HG03045 (cell line): ENCODE measurements at regions not wholly inside any gene's neighbourhood (a gene's known extent, or its start where the extent isn't known, plus 50 kb on each side); places are given as distances from the start of the nearest gene placed in this dataset.

Source experiments
- ATAC-seq: cut with Tn5 transposase; IDR thresholded peaks from one replicate; pipeline ENCODE4 v1.9.1; 2021; ENCODE audit warnings: mild to moderate bottlenecking, moderate library complexity; ENCODE audit not compliant: unreplicated experiment

GRCh38 chr2:19686439-19686838 is 215.3 kb downstream of the TTC32 start:
- no peak for ATAC-seq

GRCh38 chr2:19685731-19686130 is 216.1 kb downstream of the TTC32 start:
- ATAC-seq = no peak

- no peak for ATAC-seq
These were observed 217.3 kb downstream of the TTC32 start for GRCh38 chr2:19684516-19684915.

- ATAC-seq = no peak
These were observed 218.2 kb downstream of the TTC32 start for GRCh38 chr2:19683556-19683955.

GRCh38 chr2:19682493-19682892 is 219.3 kb downstream of the TTC32 start:
- ATAC-seq = no peak

GRCh38 chr2:19677825-19678518 is 223.8 kb downstream of the TTC32 start:
- no peak for ATAC-seq

GRCh38 chr2:19677215-19677777 is 224.5 kb downstream of the TTC32 start:
- no peak for ATAC-seq

GRCh38 chr2:19676770-19677169 is 225.0 kb downstream of the TTC32 start:
- ATAC-seq = no peak

GRCh38 chr2:19675856-19676460 is 225.8 kb downstream of the TTC32 start:
- no peak for ATAC-seq

- no peak for ATAC-seq
These were observed 226.7 kb downstream of the TTC32 start for GRCh38 chr2:19675003-19675629.

GRCh38 chr2:19674051-19675002 is 227.5 kb downstream of the TTC32 start:
- no peak for ATAC-seq

GRCh38 chr2:19673213-19673791 is 228.5 kb downstream of the TTC32 start:
- no peak for ATAC-seq

- ATAC-seq = no peak
These were observed 229.9 kb downstream of the TTC32 start for GRCh38 chr2:19671916-19672315.

- ATAC-seq = no peak
These were observed 230.5 kb downstream of the TTC32 start for GRCh38 chr2:19671311-19671710.

- no peak for ATAC-seq
These were observed 231.5 kb downstream of the TTC32 start for GRCh38 chr2:19670303-19670702.

- no peak for ATAC-seq
These were observed 232.2 kb downstream of the TTC32 start for GRCh38 chr2:19669559-19669958.

- no peak for ATAC-seq
These were observed 232.7 kb downstream of the TTC32 start for GRCh38 chr2:19669126-19669525.

GRCh38 chr2:19667536-19667949 is 234.2 kb downstream of the TTC32 start:
- no peak for ATAC-seq

GRCh38 chr2:19667085-19667484 is 234.7 kb downstream of the TTC32 start:
- ATAC-seq = no peak

- no peak for ATAC-seq
These were observed 237.1 kb downstream of the TTC32 start for GRCh38 chr2:19664646-19665045.
